ENCODE measurements at regions not wholly inside any gene's neighbourhood (a gene's known extent, or its start where the extent isn't known, plus 50 kb on each side); places are given as distances from the start of the nearest gene placed in this dataset.

DNA sequence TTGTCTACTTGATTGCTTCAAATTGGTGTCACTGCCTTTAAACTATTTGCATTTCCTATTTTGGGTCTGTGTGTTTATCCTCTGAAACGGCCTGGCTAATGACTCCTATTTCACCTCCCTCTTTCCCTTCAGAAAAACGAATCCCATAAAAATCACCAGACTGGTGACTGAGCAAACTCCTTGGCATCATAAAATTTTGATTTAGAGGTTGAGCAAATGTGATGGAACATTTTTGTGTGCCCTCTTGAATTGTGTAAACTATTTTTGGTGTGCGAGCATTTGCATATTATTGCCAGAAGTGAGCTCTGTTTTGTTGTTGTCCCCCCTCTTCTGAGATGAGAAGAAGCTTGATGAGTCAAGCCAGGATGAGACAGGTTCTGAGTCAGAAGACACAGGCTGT lies 316.1 kb downstream of the AJAP1 start:
- no peak for DNase-seq

- DNase-seq: no peak
These were observed 315.2 kb downstream of the AJAP1 start for GRCh38 chr1:4969556-4970129.

DNA sequence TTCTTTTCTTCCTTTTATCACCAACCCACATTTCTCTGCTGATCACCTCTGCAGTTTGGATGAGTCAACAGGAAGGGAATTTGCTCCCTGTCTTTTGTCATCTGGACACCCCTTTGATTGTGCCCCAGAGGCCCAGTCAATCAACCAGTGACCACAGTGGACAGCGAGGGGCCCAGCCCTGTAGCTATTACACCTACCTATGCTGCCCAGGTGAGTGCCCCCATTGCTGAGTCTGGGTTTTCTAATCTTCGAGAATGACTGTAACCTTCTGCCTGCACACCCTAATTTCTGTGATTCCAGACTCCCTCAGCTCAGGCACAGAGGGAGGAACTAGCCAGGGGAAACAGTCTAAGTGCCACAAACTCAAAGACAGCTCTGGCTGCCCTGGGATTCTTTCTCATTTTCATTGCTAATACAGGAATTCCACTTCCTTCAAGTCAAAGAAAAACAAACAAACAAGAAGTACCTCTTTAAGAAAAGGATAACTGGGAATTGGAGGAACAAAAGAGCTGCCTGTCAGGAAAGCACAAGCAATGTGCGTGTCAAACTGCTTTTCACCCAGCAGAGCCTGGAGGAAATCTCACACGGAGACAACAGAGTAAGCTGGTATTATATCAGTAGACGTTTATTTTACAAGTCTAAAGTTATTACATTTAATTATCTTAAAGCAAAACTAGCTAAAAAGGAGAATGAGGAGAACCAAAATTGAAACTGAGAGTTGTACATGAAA lies 311.1 kb downstream of the AJAP1 start:
- no peak for DNase-seq

DNA sequence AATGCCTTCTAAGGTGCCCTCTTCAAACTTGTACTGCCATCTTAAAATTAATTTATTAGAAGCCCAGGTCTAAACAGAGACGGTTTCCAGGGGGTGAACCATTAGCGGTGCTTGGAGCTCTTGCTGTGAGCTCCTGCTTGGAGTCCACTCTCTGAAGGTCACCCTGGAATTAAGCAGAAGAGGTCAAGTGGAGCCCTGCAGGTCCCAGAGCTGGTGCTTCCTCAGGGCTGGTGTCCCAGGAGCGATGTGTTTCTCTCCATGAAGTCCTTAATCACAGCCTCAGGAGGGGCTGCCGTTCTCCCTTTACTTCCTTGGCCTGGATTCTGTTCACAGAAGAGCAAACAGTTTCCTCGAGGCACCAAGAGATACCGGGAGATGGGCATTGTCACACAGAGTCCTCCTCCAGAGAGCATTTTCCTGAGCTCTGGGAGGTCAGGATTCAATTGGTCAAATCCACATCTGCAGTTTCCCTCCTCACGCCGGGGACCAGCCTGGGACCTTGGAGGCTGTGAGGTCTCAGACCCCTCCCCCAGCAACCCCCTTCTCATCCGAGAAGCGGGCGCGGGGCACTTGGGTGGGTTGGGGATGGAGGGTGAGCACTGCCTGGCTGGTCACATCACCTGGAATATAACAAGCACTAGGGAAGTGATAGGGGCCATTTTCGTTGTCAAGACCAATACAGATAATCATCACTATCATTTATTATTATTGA lies 310.4 kb downstream of the AJAP1 start:
- DNase-seq: no peak

- no peak for DNase-seq
These were observed 308.8 kb downstream of the AJAP1 start for GRCh38 chr1:4963251-4963650.

DNA sequence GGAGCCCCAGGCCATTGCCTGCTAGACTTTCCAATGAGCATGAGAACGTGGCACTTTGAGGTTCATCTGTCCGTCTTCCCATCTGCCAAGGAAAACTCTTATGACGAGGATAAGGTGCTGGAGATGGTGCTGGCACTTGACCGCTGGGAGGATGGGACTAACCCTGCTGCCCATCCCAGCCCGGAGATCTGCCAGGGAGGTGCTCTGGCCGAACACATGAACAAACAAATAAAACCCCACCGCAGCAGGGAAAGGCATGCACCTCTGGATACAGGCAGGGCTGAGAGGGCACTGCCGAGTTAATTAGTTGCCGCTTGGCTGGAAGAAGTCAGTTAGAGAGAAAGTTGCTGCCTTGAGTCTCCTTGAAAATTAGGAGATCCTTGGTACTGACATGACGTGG lies 308.4 kb downstream of the AJAP1 start:
- DNase-seq: no peak

DNA sequence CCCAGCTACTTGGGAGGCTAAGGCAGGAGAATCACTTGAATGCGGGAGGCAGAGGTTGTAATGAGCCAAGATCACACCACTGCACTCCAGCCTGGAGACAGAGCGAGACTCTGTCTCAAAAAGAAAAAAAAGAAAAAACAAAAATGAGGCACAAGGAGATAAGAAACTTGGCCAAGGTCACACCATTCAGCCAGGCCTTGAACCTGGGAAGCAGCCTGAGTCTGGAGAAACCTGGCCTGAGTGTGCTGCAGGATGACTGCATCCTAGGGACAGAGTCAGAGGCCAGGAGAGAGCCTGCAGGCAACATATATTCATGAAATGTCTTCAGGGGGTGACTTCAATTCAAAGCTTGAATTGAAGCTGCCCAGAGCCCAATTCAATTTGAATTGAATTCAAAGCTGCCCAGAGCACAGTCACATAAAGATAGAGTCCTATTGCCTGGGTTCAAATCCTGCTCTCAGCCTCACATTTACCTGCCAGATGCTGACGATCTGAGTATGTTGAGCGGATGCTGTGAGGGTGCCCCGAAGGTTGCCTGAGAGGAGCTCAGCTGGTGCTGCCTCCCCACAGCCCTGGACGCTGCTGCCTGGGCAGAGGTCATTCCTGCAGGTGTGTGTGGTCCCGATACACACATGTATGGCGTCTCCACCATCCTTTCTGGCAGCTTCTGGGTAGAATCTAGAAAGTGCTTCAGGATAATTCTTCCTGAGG lies 307.7 kb downstream of the AJAP1 start:
- no peak for DNase-seq

DNA sequence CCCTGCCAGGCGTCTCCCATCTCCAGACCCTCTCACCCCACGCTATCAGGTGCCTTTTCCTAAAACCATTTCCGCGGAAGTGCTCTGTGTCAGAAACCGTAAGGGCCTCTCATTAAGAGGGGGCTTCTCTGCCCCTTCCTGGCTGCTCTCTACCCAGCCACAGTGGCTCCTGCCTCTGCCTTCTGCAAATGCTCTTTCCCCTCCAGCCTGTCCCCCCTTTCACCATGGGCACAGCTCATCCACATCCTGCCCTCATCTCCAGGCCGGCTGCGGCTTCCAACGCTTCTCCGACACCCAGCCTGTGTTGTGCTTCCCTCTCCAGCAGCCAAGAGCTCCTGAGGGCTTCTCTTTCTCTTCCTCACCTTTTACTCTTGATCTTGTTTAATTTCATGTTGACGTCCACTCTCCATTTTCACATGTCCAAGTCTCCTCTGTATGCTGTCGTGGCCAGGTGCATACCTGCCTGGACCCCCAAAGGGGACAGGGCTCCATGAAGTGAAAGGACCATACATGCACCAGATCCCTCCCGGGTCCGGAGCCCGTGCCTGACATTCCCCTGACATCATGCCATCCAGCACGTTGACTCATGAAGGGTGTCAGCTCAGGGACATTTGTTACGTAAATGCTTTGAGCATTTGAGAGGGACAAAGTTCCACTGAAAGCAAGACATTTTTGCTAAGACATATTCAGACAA lies 306.5 kb downstream of the AJAP1 start:
- no peak for DNase-seq

DNA sequence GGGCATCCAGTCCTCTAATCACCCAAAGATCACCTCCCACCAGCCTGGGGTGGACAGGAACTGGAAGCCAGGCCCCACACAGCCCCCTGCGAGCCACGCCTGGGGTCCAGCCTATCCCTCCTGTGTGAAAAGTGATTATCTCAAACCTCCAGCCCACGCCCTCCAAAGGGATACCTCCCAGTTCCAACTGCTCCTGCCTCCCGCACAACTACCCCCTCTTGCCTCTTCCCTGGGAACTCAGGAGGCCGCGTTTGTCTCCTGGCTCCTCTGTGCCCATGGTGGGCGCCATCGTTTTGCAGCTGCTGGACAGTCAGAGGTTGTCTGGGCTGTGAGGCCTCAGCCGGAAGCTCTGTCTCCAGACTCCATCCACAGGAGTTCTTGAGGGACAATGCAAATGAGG lies 305.9 kb downstream of the AJAP1 start:
- DNase-seq: no peak

DNA sequence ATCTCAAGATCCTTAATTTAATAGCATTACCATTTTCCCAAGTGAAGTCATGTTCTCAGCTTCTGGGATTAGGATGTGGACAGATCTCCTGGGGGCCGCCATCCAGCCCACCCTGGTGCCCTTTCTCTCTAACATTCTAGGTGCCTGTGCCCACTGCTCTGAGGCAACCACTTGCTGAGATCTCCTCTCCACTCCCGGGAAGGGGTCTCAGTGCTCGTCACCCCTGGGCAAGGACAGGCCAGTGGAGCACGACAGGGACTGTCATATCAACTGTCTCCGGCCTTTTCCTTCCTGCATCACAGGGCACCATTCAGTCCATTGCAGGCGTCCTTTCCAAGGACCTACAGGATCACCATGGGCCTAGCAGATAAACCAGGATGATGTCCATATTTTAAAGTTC lies 304.8 kb downstream of the AJAP1 start:
- DNase-seq: no peak

- no peak for DNase-seq
These were observed 302.6 kb downstream of the AJAP1 start for GRCh38 chr1:4957027-4957426.

DNA sequence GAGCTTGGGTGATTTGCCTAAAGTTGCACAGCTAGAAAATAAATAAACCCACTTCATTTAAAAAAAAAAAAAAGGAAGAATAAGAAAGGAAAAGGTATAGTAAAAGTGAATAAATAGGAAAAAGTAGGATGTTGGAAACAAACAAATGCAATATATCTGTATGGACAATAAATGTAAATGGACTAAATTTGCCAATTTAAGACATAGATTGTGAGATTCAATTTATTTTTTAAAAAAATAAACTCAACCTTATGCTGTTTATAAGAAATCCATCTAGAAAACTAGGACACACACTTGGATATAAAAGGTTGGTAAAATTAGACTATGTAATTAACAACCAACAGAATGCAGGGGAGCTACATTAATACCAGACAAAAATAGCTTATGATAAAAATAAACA lies 300.0 kb downstream of the AJAP1 start:
- no peak for DNase-seq

- no peak for DNase-seq
These were observed 297.2 kb downstream of the AJAP1 start for GRCh38 chr1:4951601-4952000.

DNA sequence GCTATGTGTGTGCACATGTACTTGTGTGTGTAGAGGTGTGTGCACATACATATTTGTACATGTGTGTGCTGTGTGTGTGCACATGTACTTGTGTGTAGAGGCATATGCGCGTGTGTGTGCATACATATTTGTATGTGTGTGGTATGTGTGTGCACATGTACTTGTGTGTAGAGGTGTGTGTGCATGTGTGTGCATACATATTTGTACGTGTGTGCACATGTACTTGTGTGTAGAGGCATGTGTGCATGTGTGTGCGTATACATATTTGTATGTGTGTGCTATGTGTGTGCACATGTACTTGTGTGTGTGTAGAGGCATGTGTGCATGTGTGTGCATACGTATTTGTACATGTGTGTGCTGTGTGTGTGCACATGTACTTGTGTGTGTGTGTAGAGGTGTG lies 291.9 kb downstream of the AJAP1 start:
- DNase-seq: no peak

DNA sequence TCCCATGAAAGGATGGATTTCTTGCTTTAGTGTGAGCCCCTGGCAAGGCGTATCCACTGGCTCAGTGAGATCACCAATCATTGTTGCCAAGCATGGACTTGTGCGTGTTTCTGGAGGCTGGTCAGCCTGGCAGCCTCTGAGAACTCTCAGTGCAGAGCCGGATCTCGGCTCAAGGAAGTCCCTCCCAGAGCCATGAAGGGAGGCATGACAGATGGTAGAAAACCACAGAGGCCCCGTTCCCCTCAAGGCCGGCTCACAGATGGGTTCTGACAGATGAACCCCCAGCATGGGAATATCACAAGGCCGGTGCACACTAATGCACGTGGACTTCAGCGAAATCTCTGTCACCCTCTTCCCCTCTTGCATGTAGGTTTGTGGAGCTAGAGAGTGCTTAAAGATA lies 290.5 kb downstream of the AJAP1 start:
- no peak for DNase-seq

DNA sequence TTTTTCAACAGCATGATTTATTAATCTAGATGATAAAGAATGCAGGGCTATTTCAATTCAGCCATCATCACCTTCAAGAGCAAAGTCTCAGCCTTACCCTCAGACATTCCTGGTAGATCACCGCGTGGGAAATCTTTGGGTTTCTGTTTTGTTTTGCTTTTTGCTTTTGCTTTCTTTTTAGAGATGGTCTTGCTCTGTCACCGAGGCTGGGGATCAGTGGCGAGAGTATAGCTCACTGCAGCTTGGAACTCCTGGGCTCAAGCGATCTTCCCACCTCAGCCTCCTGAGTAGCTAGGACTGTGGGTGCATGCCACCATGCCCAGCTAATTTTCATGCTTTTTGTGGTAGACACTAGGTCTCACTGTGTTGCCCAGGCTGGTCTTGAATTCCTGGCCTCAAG lies 289.7 kb downstream of the AJAP1 start:
- DNase-seq: no peak

DNA sequence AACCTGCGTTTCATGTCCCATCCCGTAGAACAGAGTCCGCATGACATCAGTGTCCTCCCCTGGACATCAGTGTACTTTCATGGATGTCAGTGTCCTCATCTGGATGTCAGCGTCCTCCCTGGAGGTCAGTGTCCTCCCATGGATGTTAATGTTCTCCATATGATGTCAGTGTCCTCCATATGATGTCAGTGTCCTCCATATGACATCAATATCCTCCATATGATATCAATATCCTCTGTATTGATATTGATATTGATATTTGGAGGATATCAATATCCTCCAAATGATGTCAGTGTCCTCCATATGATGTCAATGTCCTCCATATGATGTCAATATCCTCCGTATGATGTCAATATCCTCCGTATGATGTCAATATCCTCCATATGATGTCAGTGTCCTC lies 284.9 kb downstream of the AJAP1 start:
- no peak for DNase-seq

DNA sequence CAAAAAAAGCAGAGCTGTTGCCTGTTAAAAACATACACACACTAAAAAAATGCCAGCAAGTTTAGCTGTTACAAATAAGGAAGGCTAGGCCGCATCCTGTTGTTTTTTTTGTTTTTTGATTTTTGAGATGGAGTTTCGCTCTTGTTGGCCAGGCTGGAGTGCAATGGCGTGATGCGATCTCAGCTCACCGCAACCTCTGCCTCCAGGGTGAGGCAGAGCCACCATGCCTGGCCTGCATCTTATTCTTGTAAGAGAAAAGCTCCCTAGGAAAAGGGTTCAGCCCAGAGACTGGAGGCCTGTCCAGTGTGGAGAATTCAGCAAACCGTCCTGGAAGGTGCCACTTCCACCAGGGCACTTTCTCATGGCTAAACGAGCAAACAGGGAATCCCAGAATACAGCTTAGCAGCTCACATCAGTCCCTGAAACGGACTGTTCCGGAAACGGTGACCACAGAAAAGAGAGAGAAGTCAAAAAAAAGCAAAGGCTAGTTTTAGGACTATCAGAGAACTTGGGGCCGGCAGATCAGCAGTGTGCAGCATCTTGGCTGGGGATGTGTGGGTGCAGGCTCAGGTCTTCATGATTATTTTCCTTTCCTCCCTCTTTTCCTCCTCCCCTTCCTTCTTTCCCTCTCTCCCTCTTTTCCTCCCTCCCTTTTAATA lies 283.6 kb downstream of the AJAP1 start:
- DNase-seq: no peak

DNA sequence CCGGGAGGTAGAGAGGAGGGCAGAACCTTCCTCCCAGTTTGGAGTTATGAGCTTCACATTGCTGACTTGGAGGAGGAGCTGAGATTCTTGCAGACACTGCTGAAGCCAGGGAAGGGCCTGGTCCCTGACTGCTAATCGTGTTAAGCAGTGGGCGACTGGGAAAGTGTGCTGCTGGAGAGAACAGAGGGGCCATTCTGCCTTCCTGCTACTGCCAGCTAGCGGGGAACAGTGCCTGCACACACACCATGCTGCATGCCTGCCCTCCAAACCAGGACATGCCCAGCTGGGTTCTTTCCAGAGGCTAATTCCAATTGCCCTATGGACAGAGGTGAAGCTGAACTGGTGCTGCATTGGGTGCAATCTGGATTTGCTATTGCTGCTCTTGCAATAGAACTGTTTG lies 281.4 kb downstream of the AJAP1 start:
- DNase-seq: no peak

GRCh38 chr1:4933232-4933631 lies 278.8 kb downstream of the AJAP1 start:
- DNase-seq: no peak

DNA sequence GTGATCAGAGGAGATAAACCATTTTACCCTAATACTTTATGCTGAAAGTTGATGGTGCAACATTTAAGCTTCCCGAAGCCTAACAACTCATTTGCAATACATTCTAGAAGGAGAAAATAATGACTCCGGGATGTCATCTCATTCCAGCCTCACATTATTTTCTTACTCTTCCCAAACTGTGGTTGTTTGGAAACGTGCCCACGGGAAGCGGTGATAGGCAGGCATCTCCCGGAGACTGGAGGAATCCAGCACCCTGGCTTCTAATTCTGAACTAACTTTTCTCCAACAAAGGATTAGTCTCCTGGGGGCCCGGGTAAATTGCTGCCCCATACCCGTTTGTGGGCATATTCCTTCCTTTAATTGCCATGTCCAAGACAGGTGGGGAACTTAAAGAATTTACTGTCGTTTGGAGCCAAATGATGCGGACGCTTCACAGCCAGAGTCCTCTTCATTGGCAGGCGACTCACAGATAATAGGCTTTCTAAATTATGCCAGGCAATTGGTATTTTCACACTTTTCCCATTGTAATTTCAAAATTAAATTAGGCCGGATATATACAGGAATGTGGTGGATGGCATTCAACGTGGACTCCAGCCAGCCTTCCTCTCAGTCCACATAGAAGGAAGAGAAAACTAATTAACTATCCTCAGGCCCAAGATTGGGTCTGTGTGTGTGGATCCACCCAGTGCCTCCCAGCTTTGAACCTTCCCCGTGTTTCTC lies 278.1 kb downstream of the AJAP1 start:
- DNase-seq: no peak

- DNase-seq: no peak
These were observed 277.1 kb downstream of the AJAP1 start for GRCh38 chr1:4931486-4931885.
